ENCODE measurements at regions not wholly inside any gene's neighbourhood (a gene's known extent, or its start where the extent isn't known, plus 50 kb on each side); places are given as distances from the start of the nearest gene placed in this dataset.

DNA sequence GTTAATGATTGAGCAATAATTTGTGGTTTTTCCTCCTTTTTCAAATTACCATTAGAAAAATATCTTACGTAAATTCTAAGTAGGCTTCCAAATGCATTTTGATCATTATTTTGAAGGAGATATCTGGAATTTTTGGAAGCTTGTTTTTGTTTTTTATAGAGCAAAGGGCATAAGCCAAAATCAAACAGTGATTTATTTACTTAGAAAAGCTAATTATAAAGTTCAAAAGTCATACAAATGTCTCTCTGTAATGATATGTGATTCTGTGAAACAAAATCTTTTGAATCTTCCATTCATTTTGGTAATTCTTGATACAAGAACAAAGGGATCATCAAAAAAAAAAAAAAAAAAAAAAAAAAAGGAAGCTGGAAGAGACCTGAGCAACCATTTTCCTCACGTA lies 416.8 kb downstream of the ETNK1 start:
- 50% methylated on average over 2 of the region's 2 CpGs for WGBS (ENCODE audit: insufficient coverage, insufficient replicate concordance, low lambda C conversion rate, missing lambda C conversion rate)
- BruUV-seq (replicated peaks) = no TSS peak
- SMC1A ChIA-PET (ENCODE audit: uncharacterized antibody, unreplicated experiment) = interaction anchor here (2.0 kb wide), 1 partner anchor 11 kb away, joined by 7 read pairs; no protein-coding TSS in a partner anchor
- H3K4me2 ChIP-seq (ENCODE audit: control insufficient read depth, insufficient read depth) = no peak overlapping the region
- H3K4me3 ChIP-seq = no peak overlapping the region
- no peaks in the 10 kb centered on the region for H3K36me3 ChIP-seq (ENCODE audit: control insufficient read depth in 2 of 2, insufficient read depth in 2 of 2, low read length in 1 of 2)
- no peaks in the 10 kb centered on the region for H3K79me2 ChIP-seq (ENCODE audit: control insufficient read depth, insufficient read depth, low read length)
- no peaks in the 10 kb centered on the region for H4K20me1 ChIP-seq (ENCODE audit: control insufficient read depth, insufficient read depth)
- TF ChIP-seq TCF7 (IDR thresholded peaks at IDR 0.05; ENCODE audit: borderline replicate concordance) (no peak), ASH2L (IDR thresholded peaks at IDR 0.05; ENCODE audit: borderline replicate concordance, low read depth) (no peak), STAT3 (IDR thresholded peaks at IDR 0.05; ENCODE audit: low read depth, low read length) (no peak), EP300 (IDR thresholded peaks at IDR 0.05; ENCODE audit: borderline replicate concordance in 1 of 2, control insufficient read depth in 1 of 2, low read depth in 2 of 2, low read length in 2 of 2) (no peak), NR2C2 (IDR thresholded peaks at IDR 0.05; ENCODE audit: borderline replicate concordance, control insufficient read depth, insufficient read length, low read depth) (no peak), MTA3 (IDR thresholded peaks at IDR 0.05; ENCODE audit: borderline replicate concordance, low read length) (no peak)
- TF ChIP-seq, protein P1, sequence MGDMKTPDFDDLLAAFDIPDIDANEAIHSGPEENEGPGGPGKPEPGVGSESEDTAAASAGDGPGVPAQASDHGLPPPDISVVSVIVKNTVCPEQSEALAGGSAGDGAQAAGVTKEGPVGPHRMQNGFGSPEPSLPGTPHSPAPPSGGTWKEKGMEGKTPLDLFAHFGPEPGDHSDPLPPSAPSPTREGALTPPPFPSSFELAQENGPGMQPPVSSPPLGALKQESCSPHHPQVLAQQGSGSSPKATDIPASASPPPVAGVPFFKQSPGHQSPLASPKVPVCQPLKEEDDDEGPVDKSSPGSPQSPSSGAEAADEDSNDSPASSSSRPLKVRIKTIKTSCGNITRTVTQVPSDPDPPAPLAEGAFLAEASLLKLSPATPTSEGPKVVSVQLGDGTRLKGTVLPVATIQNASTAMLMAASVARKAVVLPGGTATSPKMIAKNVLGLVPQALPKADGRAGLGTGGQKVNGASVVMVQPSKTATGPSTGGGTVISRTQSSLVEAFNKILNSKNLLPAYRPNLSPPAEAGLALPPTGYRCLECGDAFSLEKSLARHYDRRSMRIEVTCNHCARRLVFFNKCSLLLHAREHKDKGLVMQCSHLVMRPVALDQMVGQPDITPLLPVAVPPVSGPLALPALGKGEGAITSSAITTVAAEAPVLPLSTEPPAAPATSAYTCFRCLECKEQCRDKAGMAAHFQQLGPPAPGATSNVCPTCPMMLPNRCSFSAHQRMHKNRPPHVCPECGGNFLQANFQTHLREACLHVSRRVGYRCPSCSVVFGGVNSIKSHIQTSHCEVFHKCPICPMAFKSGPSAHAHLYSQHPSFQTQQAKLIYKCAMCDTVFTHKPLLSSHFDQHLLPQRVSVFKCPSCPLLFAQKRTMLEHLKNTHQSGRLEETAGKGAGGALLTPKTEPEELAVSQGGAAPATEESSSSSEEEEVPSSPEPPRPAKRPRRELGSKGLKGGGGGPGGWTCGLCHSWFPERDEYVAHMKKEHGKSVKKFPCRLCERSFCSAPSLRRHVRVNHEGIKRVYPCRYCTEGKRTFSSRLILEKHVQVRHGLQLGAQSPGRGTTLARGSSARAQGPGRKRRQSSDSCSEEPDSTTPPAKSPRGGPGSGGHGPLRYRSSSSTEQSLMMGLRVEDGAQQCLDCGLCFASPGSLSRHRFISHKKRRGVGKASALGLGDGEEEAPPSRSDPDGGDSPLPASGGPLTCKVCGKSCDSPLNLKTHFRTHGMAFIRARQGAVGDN (IDR thresholded peaks at IDR 0.05) = no peak
- TF ChIP-seq, protein P2, sequence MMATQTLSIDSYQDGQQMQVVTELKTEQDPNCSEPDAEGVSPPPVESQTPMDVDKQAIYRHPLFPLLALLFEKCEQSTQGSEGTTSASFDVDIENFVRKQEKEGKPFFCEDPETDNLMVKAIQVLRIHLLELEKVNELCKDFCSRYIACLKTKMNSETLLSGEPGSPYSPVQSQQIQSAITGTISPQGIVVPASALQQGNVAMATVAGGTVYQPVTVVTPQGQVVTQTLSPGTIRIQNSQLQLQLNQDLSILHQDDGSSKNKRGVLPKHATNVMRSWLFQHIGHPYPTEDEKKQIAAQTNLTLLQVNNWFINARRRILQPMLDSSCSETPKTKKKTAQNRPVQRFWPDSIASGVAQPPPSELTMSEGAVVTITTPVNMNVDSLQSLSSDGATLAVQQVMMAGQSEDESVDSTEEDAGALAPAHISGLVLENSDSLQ (IDR thresholded peaks at IDR 0.05) = no peak
- TF ChIP-seq, protein P3, sequence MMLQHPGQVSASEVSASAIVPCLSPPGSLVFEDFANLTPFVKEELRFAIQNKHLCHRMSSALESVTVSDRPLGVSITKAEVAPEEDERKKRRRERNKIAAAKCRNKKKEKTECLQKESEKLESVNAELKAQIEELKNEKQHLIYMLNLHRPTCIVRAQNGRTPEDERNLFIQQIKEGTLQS (IDR thresholded peaks at IDR 0.05; ENCODE audit: borderline replicate concordance, extremely low read depth, low read depth, low read length) = no peak
- in situ Hi-C loops (cut with MboI) = no loop called here
- no peak overlapping the region for H3K27ac ChIP-seq (ENCODE audit: control insufficient read depth, insufficient read depth)
- ATAC-seq = no peak
- POLR2A ChIA-PET = interaction anchor here (0.6 kb wide), 1 partner anchor 40 kb away, joined by 4 read pairs; no protein-coding TSS in a partner anchor
- no peaks in the 10 kb centered on the region for H3K9me3 ChIP-seq (replicated peaks; ENCODE audit: control insufficient read depth, insufficient read depth, low read length)
- intact Hi-C loops (cut with micrococcal nuclease; ENCODE audit: unreplicated experiment) = no loop called here
- no peak for FAIRE-seq
- RAD21 ChIA-PET (ENCODE audit: unreplicated experiment) = no interaction called here
- H3K4me1 ChIP-seq (ENCODE audit: control insufficient read depth, insufficient read depth, low read length) = no peaks in the 10 kb centered on the region
- CTCF ChIA-PET = no interaction called here
- no peak overlapping the region for H3K9ac ChIP-seq (ENCODE audit: control insufficient read depth, insufficient read depth, low read length)
- DNase-seq (ENCODE audit: low read depth, low spot score) = no peak
- no peak overlapping the region for H2AFZ ChIP-seq (ENCODE audit: control insufficient read depth, low read depth, low read length)
- H3K27me3 ChIP-seq (replicated peaks in 1 of 2; ENCODE audit: control insufficient read depth in 2 of 2, insufficient read depth in 2 of 2, low read length in 1 of 2) = no peaks in the 10 kb centered on the region
